NCI-H2227 treated with DMSO at 0.1 percent for 48 hours (cell line): ENCODE measurements at regions not wholly inside any gene's neighbourhood (a gene's known extent, or its start where the extent isn't known, plus 50 kb on each side); places are given as distances from the start of the nearest gene placed in this dataset.
"Not testable (repeated sequence)": the region's sequence is repeated elsewhere in the genome, so short reads cannot be mapped to it uniquely, and the experiment has no call there.

Experiments used
- DNase-seq: peaks from one replicate; lab custom pipeline; 2025; lab: John Stamatoyannopoulos, UW

GRCh38 chr12:3421191-3421978 lies 69.6 kb upstream of the PRMT8 start:
- no peak for DNase-seq

DNA sequence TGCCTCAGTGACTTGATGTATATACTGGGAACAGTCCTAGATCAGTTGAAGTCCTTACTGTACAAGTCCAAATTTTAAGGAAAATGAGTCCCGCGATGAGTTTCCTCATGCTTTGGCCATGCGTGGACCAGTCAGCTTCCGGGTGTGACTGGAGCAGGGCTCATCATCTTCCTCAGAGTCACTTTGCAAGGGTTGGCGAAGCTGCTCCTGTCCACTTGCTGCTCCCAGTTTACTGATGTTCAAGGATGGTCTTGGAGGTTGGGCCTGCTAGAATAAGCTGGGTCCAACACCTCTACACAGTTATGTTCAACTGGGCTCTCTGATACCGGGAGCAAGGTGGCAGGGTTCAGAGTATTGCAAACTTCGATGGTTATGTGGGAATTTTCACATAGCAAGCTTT lies 66.2 kb upstream of the PRMT8 start:
- DNase-seq, result not testable (repeated sequence)

- no peak for DNase-seq
Measured at GRCh38 chr12:3427956-3428355, 63.0 kb upstream of the PRMT8 start.

- no peak for DNase-seq
Measured at GRCh38 chr12:3428631-3429030, 62.4 kb upstream of the PRMT8 start.

DNA sequence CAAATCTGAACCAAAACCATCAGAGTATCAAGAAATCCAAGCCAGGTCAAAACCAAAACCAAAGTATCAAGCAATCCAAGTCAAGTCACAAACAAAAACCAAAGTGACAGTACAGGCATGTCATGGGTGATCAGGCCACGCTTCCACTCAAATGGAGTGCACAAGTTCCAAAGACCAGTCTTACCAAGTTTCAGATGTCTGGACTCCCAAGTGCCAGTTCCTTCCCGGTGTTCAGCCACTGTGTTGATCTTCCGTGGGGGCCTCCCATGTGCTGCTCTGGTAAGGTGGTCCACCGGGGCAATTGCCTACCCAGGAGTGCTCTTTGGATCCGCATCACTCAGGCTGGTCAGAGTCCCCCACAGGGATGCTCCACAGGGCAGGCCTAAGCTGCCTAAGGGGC lies 61.5 kb upstream of the PRMT8 start:
- DNase-seq, result not testable (repeated sequence)

GRCh38 chr12:3431686-3432085 lies 59.3 kb upstream of the PRMT8 start:
- DNase-seq, result no peak

GRCh38 chr12:3432176-3432742 lies 58.7 kb upstream of the PRMT8 start:
- no peak for DNase-seq

GRCh38 chr12:3432868-3433267 lies 58.1 kb upstream of the PRMT8 start:
- no peak for DNase-seq

GRCh38 chr12:3436461-3437065 lies 54.4 kb upstream of the PRMT8 start:
- no peak for DNase-seq

DNA sequence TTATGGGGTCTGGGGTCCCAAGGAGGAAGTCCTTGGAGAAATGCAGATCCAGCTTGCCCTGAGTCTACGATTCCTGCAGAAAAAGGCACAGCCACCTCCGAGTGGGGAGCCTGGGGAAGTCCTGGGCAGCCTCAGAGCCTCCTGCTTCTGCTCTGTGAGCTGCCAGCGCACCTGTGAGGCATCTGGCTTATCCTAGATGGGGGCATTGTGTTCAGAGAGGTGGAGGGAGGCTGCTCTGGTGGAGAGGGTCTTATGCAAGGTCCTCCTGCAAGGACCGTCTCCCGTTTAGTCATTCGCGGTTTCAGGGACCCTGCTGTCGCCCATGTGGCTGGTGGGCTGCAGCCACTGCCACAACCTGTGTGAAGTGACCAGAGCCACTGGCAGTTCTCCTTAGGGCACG lies 53.0 kb upstream of the PRMT8 start:
- DNase-seq, result no peak

DNA sequence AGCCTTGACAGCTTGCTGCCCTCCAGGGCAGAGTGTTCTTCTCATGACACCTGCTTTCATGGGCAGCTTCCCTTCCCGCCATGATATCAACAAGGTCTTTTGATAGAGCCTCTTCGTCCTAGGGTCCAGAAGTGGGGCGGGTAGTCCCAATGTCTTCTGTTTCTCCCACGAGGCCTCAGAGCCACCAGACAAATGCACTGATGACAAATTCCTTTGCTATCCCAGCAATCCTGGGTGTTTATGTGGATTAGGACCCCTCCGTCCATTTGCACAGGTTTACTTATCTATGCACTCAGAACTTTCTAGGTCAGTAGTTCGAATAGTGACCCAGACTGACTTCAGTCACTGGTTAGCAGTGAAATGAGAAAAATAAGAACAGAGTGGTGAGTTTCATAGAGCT lies 52.6 kb upstream of the PRMT8 start:
- no peak for DNase-seq
